OCI-LY1 (cell line): ENCODE measurements at regions not wholly inside any gene's neighbourhood (a gene's known extent, or its start where the extent isn't known, plus 50 kb on each side); places are given as distances from the start of the nearest gene placed in this dataset.

Experiments used
- H2AFZ ChIP-seq: fragments of 200-600 bp; sonication (generic), shearing (Covaris generic); 2 replicates; pipeline ENCODE4 v1.6.0; 2014; ENCODE audit warnings: antibody characterized with exemption, mild to moderate bottlenecking, low read length
- H3F3A ChIP-seq: fragments of 200-600 bp; sonication (generic), shearing (Covaris generic); 2 replicates; pipeline ENCODE4 v1.6.0; 2014; ENCODE audit warnings: mild to moderate bottlenecking, antibody characterized with exemption, low read length, moderate library complexity; ENCODE audit not compliant: insufficient read depth
- H3K27ac ChIP-seq: fragments of 200-600 bp; sonication (generic); 2 replicates; pipeline ENCODE4 v1.5.1; 2014; ENCODE audit warnings: low read length, mixed run types, mild to moderate bottlenecking, low read depth; ENCODE audit not compliant: poor library complexity, severe bottlenecking
- H3K27me3 ChIP-seq: fragments of 200-600 bp; sonication (generic); 2 replicates; pipeline ENCODE4 v1.6.0; 2014; ENCODE audit warnings: antibody characterized with exemption, mild to moderate bottlenecking, low read length, moderate library complexity; ENCODE audit not compliant: insufficient read depth
- H3K36me3 ChIP-seq: fragments of 200-600 bp; sonication (generic); 2 replicates; pipeline ENCODE4 v1.6.1; 2014; ENCODE audit warnings: mild to moderate bottlenecking, antibody characterized with exemption, low read length, moderate library complexity, mixed read lengths; ENCODE audit not compliant: insufficient read depth
- H3K4me1 ChIP-seq: fragments of 200-600 bp; sonication (generic); 2 replicates; pipeline ENCODE4 v1.5.1; 2014; ENCODE audit warnings: mild to moderate bottlenecking, low read length, moderate library complexity; ENCODE audit not compliant: insufficient read depth, severe bottlenecking
- H3K4me2 ChIP-seq: fragments of 200-600 bp; sonication (generic), shearing (Covaris generic); 2 replicates; pipeline ENCODE4 v1.6.1; 2014; ENCODE audit warnings: low read length
- H3K4me3 ChIP-seq: fragments of 200-600 bp; sonication (generic); 2 replicates; pipeline ENCODE4 v1.5.1; 2014; ENCODE audit warnings: low read length, low read depth, mild to moderate bottlenecking, mixed read lengths; ENCODE audit not compliant: poor library complexity, severe bottlenecking
- H3K79me2 ChIP-seq: fragments of 200-600 bp; shearing (Covaris generic); 2 replicates; pipeline ENCODE4 v1.6.1; 2016; ENCODE audit warnings: mixed run types, low read length, mixed read lengths; ENCODE audit not compliant: insufficient read depth
- H3K9ac ChIP-seq: fragments of 200-600 bp; sonication (generic), shearing (Covaris generic); 2 replicates; pipeline ENCODE4 v1.6.1; 2014; ENCODE audit warnings: mild to moderate bottlenecking, low read length, mixed read lengths
- H3K9me2 ChIP-seq: fragments of 200-600 bp; sonication (generic), shearing (Covaris generic); 2 replicates; pipeline ENCODE4 v1.6.1; 2014; ENCODE audit warnings: low read depth, mild to moderate bottlenecking, low read length, mixed read lengths
- H3K9me3 ChIP-seq: fragments of 200-600 bp; shearing (Covaris generic); 2 replicates; pipeline ENCODE4 v1.6.1; 2014; ENCODE audit warnings: low read length, mixed read lengths
- H4K20me1 ChIP-seq: fragments of 200-600 bp; sonication (generic), shearing (Covaris generic); 2 replicates; pipeline ENCODE4 v1.6.0; 2016; ENCODE audit warnings: mild to moderate bottlenecking, low read length; ENCODE audit not compliant: insufficient read depth
- EZH2 ChIP-seq: fragments of 200-600 bp; sonication (generic), shearing (Covaris generic); IDR thresholded peaks from 2 replicates; pipeline ENCODE4 v1.8.0; 2017; ENCODE audit warnings: borderline replicate concordance, mixed run types, mild to moderate bottlenecking, antibody characterized with exemption, low read length, moderate library complexity, mixed read lengths
- TF ChIP-seq, protein P1 (sequence below): fragments of 200-600 bp; sonication (generic), shearing (Covaris generic); IDR thresholded peaks from 2 replicates; pipeline ENCODE4 v1.5.1; 2017; ENCODE audit warnings: mild to moderate bottlenecking, antibody characterized with exemption, low read length, moderate library complexity, mixed read lengths

DNA sequence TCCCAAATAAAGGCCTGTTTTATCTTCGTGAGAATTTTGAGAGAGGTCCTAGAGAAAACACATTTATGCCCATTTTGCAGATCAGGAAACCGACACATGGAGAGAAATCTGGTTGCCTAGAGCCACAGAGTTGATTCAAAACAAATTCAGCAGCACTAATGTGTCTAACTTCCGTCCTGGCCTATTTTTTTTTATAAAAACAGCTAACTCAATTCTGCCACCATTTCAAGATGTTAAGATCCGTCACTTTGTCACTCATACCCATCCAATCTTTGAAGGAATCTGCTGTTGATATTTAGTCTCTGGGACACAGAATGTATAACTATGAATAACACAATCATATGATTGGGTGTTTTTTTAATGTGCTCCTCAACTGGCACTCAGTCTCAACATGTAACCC is 611.1 kb upstream of the ARID1B start:
- Histone ChIP-seq H3K9me3 (no peaks in the 10 kb centered on the region), H3K9ac (no peak overlapping the region), H4K20me1 (no peaks in the 10 kb centered on the region), H3K4me3 (no peak overlapping the region), H3K4me2 (no peak overlapping the region), H3K79me2 (no peaks in the 10 kb centered on the region), H3K9me2 (no peaks in the 10 kb centered on the region), H3K4me1 (no peaks in the 10 kb centered on the region), H3K36me3 (no peaks in the 10 kb centered on the region), H2AFZ (no peak overlapping the region), H3K27me3 (0 out of 2 replicates have a peak, but pooled peaks cover 9% of the 10 kb centered on the region), H3K27ac (no peak overlapping the region), H3F3A (no peaks in the 10 kb centered on the region)
- TF ChIP-seq, protein P1, sequence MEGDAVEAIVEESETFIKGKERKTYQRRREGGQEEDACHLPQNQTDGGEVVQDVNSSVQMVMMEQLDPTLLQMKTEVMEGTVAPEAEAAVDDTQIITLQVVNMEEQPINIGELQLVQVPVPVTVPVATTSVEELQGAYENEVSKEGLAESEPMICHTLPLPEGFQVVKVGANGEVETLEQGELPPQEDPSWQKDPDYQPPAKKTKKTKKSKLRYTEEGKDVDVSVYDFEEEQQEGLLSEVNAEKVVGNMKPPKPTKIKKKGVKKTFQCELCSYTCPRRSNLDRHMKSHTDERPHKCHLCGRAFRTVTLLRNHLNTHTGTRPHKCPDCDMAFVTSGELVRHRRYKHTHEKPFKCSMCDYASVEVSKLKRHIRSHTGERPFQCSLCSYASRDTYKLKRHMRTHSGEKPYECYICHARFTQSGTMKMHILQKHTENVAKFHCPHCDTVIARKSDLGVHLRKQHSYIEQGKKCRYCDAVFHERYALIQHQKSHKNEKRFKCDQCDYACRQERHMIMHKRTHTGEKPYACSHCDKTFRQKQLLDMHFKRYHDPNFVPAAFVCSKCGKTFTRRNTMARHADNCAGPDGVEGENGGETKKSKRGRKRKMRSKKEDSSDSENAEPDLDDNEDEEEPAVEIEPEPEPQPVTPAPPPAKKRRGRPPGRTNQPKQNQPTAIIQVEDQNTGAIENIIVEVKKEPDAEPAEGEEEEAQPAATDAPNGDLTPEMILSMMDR, result no peak
- no peak for TF ChIP-seq EZH2

DNA sequence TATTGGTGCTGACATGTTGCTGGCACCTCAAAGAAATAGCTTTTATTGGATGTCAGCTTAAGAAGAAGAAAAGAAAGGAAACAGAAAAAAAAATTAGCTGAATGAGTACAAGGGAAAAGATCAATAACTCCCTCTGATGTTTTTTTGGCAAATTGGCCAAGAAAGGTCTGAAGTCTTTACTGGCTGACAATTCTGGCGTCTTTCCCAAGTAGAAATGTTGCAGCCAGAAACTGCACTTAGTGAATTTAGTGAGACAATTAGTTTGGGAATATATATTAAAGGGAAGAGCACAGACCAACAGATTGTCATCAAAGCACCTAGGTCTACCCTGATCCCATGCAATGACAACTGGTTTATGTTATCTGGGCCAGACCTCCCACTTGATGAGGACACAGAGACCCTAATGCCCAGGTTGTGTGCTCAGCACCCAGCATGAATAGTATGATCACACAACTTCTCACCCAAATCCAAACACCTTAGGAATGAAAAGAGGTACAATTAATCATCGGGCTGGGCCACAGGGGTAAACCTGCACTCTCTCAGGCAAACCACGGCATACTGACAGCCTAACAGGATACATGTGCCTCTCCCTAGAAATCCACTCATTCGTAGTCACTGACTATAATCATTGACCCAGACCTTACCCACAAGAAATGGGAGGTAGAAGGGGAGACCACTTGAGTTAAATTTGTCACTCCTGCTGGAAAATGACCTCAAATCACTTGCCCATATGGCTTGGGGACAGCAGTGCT is 612.3 kb upstream of the ARID1B start:
- Histone ChIP-seq H3K9me2 (no peaks in the 10 kb centered on the region), H3K27ac (no peak overlapping the region), H4K20me1 (no peaks in the 10 kb centered on the region), H3K79me2 (no peaks in the 10 kb centered on the region), H3F3A (no peaks in the 10 kb centered on the region), H3K4me3 (no peak overlapping the region), H2AFZ (no peak overlapping the region), H3K9me3 (no peaks in the 10 kb centered on the region), H3K4me1 (no peaks in the 10 kb centered on the region), H3K27me3 (0 out of 2 replicates have a peak, but pooled peaks cover 9% of the 10 kb centered on the region), H3K4me2 (no peak overlapping the region), H3K9ac (no peak overlapping the region), H3K36me3 (no peaks in the 10 kb centered on the region)
- TF ChIP-seq EZH2, result no peak
- TF ChIP-seq, protein P1, result no peak

DNA sequence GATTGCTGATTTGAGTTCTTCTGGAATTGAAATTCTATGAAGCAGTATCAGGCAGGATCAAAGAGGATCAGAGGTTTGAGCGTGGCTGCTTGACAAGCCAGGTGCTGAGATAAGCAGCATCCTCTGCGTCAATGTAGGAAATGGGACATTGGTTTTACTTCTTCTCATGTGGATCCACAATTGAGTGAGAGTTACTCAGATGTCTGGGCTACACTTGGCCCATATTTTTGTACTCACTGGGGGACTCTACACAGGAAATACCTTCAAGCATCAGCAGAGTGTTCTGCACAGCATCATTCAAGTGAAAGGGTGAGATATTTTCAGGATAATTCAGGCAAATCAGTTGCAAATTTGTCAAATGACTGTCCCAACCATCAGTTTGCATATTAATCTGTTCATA is 613.9 kb upstream of the ARID1B start:
- Histone ChIP-seq H3K4me2 (no peak overlapping the region), H3K79me2 (no peaks in the 10 kb centered on the region), H3K9me2 (no peaks in the 10 kb centered on the region), H3K9me3 (no peaks in the 10 kb centered on the region), H4K20me1 (no peaks in the 10 kb centered on the region), H3K36me3 (no peaks in the 10 kb centered on the region), H3K27ac (no peak overlapping the region), H3K27me3 (0 out of 2 replicates have a peak, but pooled peaks cover 9% of the 10 kb centered on the region), H3K4me3 (no peak overlapping the region), H3K9ac (no peak overlapping the region), H2AFZ (no peak overlapping the region), H3F3A (no peaks in the 10 kb centered on the region), H3K4me1 (no peaks in the 10 kb centered on the region)
- no peak for TF ChIP-seq EZH2
- TF ChIP-seq, protein P1, result no peak
